Inflammatory macrophage treated with lipopolysaccharide for 4 hours (primary cell): ENCODE measurements at regions not wholly inside any gene's neighbourhood (a gene's known extent, or its start where the extent isn't known, plus 50 kb on each side); places are given as distances from the start of the nearest gene placed in this dataset.
"Not testable (repeated sequence)": the region's sequence is repeated elsewhere in the genome, so short reads cannot be mapped to it uniquely, and the experiment has no call there.

Experiments
- DNase-seq: peaks from one replicate; pipeline ENCODE4 v3.0.0-alpha.2; 2020

- no peak for DNase-seq
Measured at GRCh38 chr2:196502386-196502785, 137.1 kb upstream of the CCDC150 start.

GRCh38 chr2:196503398-196503797, 136.1 kb upstream of the CCDC150 start:
- DNase-seq, result no peak

DNA sequence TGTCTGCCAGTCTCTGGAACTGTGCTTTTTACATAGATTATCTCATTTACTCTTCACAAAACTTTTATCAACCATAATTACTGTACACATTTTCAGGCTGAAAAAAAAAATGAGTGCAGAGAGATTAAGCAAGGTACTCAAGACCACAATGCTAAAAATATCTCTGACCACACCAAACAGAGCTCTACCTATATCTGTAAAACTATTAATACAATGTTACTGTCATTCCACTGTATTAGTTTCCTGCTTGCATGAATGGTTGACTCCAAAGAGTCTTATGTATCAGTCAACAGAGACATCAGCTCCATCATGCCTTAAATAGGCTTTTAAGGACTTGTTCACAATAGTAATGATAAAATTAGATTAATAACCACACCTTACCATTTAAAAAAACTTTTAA, 134.7 kb upstream of the CCDC150 start:
- no peak for DNase-seq

DNA sequence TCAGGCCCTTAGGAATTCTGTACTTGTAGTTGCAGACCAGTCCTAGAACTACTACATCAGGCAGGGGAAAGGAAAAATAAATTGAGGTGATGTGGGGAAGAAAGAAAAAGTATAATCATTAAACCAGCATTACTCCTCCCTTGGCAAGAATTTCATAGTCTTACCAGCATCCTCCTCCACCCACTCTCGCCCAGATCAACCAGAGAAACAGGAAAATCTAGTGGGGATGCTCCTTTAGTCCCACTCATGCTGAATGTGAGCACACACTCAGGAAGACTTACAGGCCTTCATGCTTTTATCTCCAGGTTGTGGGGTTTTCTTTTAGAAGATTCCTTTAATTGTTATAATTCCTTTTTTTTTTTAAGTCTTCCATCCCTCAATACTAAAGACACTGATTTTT, 129.3 kb upstream of the CCDC150 start:
- no peak for DNase-seq

GRCh38 chr2:196511258-196512168, 128.0 kb upstream of the CCDC150 start:
- no peak for DNase-seq

GRCh38 chr2:196513796-196514526, 125.6 kb upstream of the CCDC150 start:
- DNase-seq, result no peak

- DNase-seq, result no peak
Measured at GRCh38 chr2:196514641-196515040, 124.9 kb upstream of the CCDC150 start.

DNA sequence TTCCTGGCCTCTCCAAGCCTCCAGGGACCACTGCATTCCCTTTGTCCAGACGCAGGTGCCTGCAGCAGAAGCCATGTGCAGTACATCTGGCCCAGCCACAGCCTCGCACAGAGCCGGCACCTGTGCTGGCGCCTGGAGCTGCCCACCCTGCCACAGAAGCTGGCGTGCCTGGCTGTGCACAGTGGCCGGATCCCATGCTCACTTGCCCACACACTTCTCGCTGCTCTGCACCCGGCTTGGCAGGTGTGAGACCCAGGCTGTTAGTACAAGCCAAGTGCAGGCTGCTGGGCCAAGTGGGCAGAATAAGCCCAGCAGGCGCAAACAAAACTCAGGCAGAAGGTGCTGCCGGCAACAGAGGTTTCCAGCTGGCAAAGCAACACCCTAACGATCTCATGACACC, 124.5 kb upstream of the CCDC150 start:
- no peak for DNase-seq

DNA sequence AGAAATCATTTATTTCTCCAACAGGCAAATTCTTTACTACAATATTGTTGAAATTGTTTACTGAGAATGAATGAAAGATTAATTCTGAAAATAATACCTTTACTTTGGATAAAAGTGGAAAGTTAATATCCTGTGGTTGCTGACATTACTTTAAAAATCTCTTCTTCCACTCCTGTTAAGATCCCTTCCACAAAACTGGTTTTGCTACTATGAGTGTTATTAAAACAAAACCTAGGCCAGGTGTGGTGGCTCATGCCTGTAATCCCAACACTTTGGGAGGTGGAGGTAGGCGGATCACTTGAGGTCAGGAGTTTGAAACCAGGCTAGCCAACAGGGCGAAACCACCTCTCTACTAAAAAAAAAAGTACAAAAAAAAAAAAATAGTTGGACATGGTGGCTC, 123.9 kb upstream of the CCDC150 start:
- DNase-seq, result no peak

- DNase-seq, result no peak
Measured at GRCh38 chr2:196516564-196516963, 123.0 kb upstream of the CCDC150 start.

- DNase-seq, result no peak
Measured at GRCh38 chr2:196520605-196521004, 118.9 kb upstream of the CCDC150 start.

GRCh38 chr2:196526981-196527725, 112.4 kb upstream of the CCDC150 start:
- DNase-seq, result not testable (repeated sequence)

DNA sequence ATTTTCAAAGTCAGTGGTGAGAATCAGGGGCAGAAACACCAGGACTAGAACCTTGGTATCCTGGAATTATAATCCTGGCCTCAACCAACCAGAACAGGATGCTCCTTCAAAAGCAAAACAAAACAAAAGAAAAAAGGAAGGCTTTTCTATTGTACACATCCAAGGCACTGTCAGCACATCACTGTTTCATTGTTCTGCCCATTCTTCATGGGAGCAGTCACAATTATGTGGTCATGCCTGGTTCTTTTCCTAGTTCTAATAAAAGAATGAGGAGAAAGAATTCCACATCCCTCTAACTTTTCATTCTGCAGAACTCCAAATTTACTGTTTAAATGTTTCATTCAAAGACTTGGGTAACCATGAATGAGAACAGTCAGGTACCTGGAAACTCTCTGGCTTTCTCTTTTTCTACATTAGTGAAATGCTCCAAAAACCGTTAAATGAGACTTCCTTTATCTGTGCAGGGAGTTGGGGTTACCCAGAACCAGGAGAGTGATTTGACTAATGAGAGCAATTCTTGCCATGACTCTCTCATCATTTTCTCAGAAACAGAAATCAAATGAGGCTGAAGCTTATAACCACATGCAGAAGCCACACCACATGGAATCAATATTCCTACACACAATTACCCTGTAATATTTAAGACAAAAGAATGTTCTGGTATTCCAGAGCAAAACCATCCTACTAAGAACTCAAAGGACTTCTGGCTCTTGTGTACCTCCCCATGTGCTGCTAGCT, 110.9 kb upstream of the CCDC150 start:
- no peak for DNase-seq

DNA sequence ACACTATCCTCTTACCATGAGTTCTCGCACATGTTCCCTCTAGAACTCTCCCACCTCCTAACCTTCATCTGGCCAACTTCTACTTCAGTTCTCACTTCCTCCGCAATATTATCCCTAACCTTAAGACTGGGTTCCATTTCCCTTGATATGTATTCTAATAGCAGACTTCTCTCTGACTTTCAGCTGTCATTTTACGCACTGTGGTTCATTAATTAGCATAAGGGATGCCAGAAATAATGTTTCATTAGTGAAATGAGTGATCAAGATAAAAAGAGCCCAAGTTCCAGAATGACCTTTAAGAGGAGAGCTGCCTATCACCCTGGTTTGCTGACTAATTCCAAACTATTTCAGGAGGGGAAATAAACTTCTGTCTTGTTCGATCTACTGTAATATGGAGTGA, 108.6 kb upstream of the CCDC150 start:
- DNase-seq, result no peak

DNA sequence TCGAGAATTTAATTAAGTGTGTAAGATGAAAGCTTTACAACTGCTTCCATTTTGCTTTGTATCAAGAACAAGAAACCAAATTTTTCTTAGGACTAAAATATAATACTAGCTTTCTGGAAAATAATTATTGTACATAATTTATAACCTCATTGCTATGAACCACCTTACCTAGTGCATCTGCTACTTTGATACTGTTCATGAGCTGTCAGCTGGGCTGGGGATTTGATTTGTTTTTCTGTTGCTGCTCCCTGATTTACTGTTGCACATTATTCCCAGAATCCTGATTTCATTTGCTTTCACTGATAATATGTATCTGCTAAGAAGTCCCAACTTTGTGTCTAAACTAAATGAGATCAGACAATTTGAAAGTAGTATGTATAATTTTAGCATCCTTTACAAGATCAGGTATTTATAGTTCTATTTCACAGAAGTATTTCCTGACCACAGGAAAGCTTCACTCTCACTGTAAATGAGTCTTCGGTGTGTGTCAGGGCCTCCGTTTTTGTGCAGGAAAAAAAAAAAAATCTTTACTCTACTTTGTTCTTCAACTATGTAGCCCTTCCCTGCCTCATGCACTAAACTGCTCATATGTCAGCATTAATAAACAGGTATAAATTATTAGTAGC, 105.6 kb upstream of the CCDC150 start:
- no peak for DNase-seq

- no peak for DNase-seq
Measured at GRCh38 chr2:196534495-196534894, 105.0 kb upstream of the CCDC150 start.

GRCh38 chr2:196535061-196535460, 104.5 kb upstream of the CCDC150 start:
- DNase-seq, result no peak

- DNase-seq, result no peak
Measured at GRCh38 chr2:196535742-196536141, 103.8 kb upstream of the CCDC150 start.

DNA sequence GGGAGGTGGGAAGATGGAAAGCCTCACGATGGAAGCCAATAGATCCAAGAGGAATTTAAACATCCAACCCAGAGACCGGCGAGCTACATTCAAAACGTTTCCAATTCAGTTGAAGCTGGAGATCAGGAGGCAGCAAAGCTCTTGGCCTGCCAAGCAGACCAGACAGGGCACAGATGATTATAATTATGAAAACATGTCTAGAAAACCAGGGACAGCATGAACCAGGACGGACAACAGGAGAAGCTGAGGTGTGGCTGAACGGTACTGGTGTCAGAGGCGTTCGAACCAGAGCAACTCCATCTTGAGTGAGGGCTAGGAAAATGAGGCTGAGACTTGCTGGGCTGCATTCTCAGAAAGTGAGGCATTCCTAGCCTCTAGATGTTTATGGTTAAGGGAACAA, 102.2 kb upstream of the CCDC150 start:
- no peak for DNase-seq

GRCh38 chr2:196538189-196538588, 101.3 kb upstream of the CCDC150 start:
- DNase-seq, result no peak

GRCh38 chr2:196538646-196539045, 100.9 kb upstream of the CCDC150 start:
- DNase-seq, result no peak

- no peak for DNase-seq
Measured at GRCh38 chr2:196544906-196545433, 94.5 kb upstream of the CCDC150 start.
